ENCODE measurements at regions not wholly inside any gene's neighbourhood (a gene's known extent, or its start where the extent isn't known, plus 50 kb on each side); places are given as distances from the start of the nearest gene placed in this dataset.

DNA sequence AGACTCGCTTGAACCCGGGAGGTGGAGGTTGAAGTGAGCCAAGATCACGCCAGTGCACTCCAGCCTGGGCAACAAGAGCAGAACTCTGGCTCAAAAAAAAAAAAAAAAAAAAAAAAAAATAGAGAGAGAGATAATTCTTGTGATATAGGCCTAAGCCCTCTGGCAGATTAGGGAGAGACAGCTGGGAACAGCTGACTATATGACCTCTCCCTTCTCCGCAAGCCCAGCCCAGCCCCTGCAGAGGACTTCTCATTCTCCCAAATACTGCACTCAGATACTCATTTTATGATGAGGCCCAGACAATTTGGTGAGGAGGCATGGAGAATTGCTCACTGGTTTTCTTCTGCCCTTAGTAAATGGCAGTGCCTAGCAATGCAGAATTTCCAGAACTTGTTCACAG is 262.0 kb downstream of the HAUS1 start:
- Histone ChIP-seq H3K36me3 (ENCODE audit: control insufficient read depth in 4 of 4, insufficient read depth in 3 of 4, low read depth in 1 of 4, low read length in 3 of 4) (no peaks in the 10 kb centered on the region), H3K9me3 (ENCODE audit: control insufficient read depth in 4 of 4, low read length in 3 of 4) (no peaks in the 10 kb centered on the region), H3K9ac (ENCODE audit: low read depth in 1 of 2, low read length in 2 of 2) (no peak overlapping the region), H3K4me1 (ENCODE audit: control insufficient read depth in 4 of 4, insufficient read depth in 4 of 4, low read length in 3 of 4) (no peaks in the 10 kb centered on the region), H3K4me3 (ENCODE audit: low read depth in 1 of 3, low read length in 3 of 3) (no peak overlapping the region), H3K27me3 (ENCODE audit: control insufficient read depth in 4 of 4, insufficient read depth in 4 of 4, low read length in 3 of 4) (no peaks in the 10 kb centered on the region), H3K27ac (ENCODE audit: low read depth in 1 of 2, low read length in 2 of 2) (no peak overlapping the region)
- 92% methylated on average over 4 of the region's 4 CpGs for WGBS
- no peak for DNase-seq (ENCODE audit: low spot score)
- TF ChIP-seq HNF4A (conservative IDR thresholded peaks at IDR 0.05), result no peak
- TF ChIP-seq, protein P1, sequence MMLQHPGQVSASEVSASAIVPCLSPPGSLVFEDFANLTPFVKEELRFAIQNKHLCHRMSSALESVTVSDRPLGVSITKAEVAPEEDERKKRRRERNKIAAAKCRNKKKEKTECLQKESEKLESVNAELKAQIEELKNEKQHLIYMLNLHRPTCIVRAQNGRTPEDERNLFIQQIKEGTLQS (IDR thresholded peaks at IDR 0.05), result no peak
- TF ChIP-seq JUND (IDR thresholded peaks at IDR 0.05), result no peak
- TF ChIP-seq, protein P2, sequence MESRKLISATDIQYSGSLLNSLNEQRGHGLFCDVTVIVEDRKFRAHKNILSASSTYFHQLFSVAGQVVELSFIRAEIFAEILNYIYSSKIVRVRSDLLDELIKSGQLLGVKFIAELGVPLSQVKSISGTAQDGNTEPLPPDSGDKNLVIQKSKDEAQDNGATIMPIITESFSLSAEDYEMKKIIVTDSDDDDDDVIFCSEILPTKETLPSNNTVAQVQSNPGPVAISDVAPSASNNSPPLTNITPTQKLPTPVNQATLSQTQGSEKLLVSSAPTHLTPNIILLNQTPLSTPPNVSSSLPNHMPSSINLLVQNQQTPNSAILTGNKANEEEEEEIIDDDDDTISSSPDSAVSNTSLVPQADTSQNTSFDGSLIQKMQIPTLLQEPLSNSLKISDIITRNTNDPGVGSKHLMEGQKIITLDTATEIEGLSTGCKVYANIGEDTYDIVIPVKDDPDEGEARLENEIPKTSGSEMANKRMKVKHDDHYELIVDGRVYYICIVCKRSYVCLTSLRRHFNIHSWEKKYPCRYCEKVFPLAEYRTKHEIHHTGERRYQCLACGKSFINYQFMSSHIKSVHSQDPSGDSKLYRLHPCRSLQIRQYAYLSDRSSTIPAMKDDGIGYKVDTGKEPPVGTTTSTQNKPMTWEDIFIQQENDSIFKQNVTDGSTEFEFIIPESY (IDR thresholded peaks at IDR 0.05), result no peak
- TF ChIP-seq HNF4G (IDR thresholded peaks at IDR 0.05), result no peak
- TF ChIP-seq, protein P3, sequence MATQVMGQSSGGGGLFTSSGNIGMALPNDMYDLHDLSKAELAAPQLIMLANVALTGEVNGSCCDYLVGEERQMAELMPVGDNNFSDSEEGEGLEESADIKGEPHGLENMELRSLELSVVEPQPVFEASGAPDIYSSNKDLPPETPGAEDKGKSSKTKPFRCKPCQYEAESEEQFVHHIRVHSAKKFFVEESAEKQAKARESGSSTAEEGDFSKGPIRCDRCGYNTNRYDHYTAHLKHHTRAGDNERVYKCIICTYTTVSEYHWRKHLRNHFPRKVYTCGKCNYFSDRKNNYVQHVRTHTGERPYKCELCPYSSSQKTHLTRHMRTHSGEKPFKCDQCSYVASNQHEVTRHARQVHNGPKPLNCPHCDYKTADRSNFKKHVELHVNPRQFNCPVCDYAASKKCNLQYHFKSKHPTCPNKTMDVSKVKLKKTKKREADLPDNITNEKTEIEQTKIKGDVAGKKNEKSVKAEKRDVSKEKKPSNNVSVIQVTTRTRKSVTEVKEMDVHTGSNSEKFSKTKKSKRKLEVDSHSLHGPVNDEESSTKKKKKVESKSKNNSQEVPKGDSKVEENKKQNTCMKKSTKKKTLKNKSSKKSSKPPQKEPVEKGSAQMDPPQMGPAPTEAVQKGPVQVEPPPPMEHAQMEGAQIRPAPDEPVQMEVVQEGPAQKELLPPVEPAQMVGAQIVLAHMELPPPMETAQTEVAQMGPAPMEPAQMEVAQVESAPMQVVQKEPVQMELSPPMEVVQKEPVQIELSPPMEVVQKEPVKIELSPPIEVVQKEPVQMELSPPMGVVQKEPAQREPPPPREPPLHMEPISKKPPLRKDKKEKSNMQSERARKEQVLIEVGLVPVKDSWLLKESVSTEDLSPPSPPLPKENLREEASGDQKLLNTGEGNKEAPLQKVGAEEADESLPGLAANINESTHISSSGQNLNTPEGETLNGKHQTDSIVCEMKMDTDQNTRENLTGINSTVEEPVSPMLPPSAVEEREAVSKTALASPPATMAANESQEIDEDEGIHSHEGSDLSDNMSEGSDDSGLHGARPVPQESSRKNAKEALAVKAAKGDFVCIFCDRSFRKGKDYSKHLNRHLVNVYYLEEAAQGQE (IDR thresholded peaks at IDR 0.05), result no peak
- TF ChIP-seq, protein P4, sequence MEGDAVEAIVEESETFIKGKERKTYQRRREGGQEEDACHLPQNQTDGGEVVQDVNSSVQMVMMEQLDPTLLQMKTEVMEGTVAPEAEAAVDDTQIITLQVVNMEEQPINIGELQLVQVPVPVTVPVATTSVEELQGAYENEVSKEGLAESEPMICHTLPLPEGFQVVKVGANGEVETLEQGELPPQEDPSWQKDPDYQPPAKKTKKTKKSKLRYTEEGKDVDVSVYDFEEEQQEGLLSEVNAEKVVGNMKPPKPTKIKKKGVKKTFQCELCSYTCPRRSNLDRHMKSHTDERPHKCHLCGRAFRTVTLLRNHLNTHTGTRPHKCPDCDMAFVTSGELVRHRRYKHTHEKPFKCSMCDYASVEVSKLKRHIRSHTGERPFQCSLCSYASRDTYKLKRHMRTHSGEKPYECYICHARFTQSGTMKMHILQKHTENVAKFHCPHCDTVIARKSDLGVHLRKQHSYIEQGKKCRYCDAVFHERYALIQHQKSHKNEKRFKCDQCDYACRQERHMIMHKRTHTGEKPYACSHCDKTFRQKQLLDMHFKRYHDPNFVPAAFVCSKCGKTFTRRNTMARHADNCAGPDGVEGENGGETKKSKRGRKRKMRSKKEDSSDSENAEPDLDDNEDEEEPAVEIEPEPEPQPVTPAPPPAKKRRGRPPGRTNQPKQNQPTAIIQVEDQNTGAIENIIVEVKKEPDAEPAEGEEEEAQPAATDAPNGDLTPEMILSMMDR (IDR thresholded peaks at IDR 0.05; ENCODE audit: low read depth, low read length, missing input control), result no peak
- TF ChIP-seq GABPA (IDR thresholded peaks at IDR 0.05 in 1 of 2, conservative IDR thresholded peaks at IDR 0.05 in 1 of 2), result no peak
- no peak for TF ChIP-seq NR2F2 (IDR thresholded peaks at IDR 0.05)
- TF ChIP-seq RAD21 (IDR thresholded peaks at IDR 0.05), result no peak
- TF ChIP-seq TAF1 (conservative IDR thresholded peaks at IDR 0.05), result no peak
- TF ChIP-seq FOXA2 (IDR thresholded peaks at IDR 0.05), result no peak
- no peak for TF ChIP-seq EGR1 (IDR thresholded peaks at IDR 0.05; ENCODE audit: low read depth in 2 of 2)
- TF ChIP-seq YY1 (IDR thresholded peaks at IDR 0.05), result no peak
- TF ChIP-seq SP1 (IDR thresholded peaks at IDR 0.05), result no peak
- TF ChIP-seq FOXA1 (IDR thresholded peaks at IDR 0.05), result no peak
- no peak for TF ChIP-seq RXRA (IDR thresholded peaks at IDR 0.05)

All from liver (tissue), 8 donors.